DND-41 (cell line): ENCODE measurements at regions not wholly inside any gene's neighbourhood (a gene's known extent, or its start where the extent isn't known, plus 50 kb on each side); places are given as distances from the start of the nearest gene placed in this dataset.

Experiments used
- EZH2 ChIP-seq: IDR thresholded peaks from 3 replicates; pipeline ENCODE4 v1.6.1; 2012; ENCODE audit warnings: borderline replicate concordance, low read depth, mild to moderate bottlenecking, moderate library complexity, low read length, inconsistent platforms; ENCODE audit not compliant: severe bottlenecking
- TF ChIP-seq, protein P1 (sequence below): IDR thresholded peaks from 2 replicates; pipeline ENCODE4 v1.5.1; 2012; ENCODE audit warnings: borderline replicate concordance, low read length, moderate library complexity, mild to moderate bottlenecking; ENCODE audit not compliant: poor library complexity, severe bottlenecking; ENCODE audit errors: extremely low read depth

DNA sequence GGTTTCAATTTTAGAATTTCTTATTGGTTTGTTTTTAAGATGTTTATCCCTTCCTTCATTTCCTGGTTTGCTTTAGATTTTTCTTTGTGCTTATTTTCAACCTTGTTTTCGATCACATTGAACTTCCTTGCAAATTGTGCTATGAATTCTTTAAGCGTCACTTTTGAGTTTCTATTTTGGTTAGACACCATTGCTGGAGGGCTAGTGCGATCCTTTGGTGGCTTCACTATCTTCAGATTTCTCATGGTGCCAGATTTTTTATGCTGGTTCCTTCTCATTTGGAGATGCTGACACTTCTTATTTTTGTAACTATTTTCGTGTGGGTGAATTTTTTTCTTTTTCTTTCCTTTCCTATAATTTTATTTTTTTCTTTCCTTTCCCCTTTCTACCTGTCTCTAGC lies 227.2 kb upstream of the HDX start:
- TF ChIP-seq, protein P1, sequence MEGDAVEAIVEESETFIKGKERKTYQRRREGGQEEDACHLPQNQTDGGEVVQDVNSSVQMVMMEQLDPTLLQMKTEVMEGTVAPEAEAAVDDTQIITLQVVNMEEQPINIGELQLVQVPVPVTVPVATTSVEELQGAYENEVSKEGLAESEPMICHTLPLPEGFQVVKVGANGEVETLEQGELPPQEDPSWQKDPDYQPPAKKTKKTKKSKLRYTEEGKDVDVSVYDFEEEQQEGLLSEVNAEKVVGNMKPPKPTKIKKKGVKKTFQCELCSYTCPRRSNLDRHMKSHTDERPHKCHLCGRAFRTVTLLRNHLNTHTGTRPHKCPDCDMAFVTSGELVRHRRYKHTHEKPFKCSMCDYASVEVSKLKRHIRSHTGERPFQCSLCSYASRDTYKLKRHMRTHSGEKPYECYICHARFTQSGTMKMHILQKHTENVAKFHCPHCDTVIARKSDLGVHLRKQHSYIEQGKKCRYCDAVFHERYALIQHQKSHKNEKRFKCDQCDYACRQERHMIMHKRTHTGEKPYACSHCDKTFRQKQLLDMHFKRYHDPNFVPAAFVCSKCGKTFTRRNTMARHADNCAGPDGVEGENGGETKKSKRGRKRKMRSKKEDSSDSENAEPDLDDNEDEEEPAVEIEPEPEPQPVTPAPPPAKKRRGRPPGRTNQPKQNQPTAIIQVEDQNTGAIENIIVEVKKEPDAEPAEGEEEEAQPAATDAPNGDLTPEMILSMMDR: no peak
- no peak for TF ChIP-seq EZH2
